Endothelial cell (in vitro differentiated cells): ENCODE measurements at regions not wholly inside any gene's neighbourhood (a gene's known extent, or its start where the extent isn't known, plus 50 kb on each side); places are given as distances from the start of the nearest gene placed in this dataset.
A peak's percentile ranks its signal among the peaks of the same experiment; 100 is the strongest.

Experiments
- DNase-seq: peaks from one replicate; pipeline ENCODE4 v3.0.0; 2021; ENCODE audit warnings: low spot score
- H3K27ac Mint-ChIP-seq: one replicate; pipeline ENCODE4 v1.8.0; 2021; ENCODE audit warnings: mixed read lengths, inconsistent platforms; ENCODE audit not compliant: unreplicated experiment
- H3K27me3 Mint-ChIP-seq: one replicate; pipeline ENCODE4 v1.8.0; 2021; ENCODE audit warnings: mild to moderate bottlenecking, moderate library complexity, mixed read lengths, inconsistent platforms; ENCODE audit not compliant: unreplicated experiment
- H3K36me3 Mint-ChIP-seq: one replicate; pipeline ENCODE4 v1.8.0; 2021; ENCODE audit warnings: mild to moderate bottlenecking, low read depth, mixed read lengths, inconsistent platforms; ENCODE audit not compliant: unreplicated experiment
- H3K4me1 Mint-ChIP-seq: one replicate; pipeline ENCODE4 v1.8.0; 2021; ENCODE audit warnings: mild to moderate bottlenecking, mixed read lengths, inconsistent platforms; ENCODE audit not compliant: unreplicated experiment
- H3K4me3 Mint-ChIP-seq: one replicate; pipeline ENCODE4 v1.8.0; 2021; ENCODE audit warnings: mild to moderate bottlenecking, mixed read lengths, inconsistent platforms; ENCODE audit not compliant: unreplicated experiment
- H3K9me3 Mint-ChIP-seq: one replicate; pipeline ENCODE4 v1.8.0; 2021; ENCODE audit warnings: mixed read lengths, inconsistent platforms; ENCODE audit not compliant: unreplicated experiment
- TF ChIP-seq, protein P1 (sequence below): fragments of 200-600 bp; sonication (generic); IDR thresholded peaks from one replicate; pipeline ENCODE4 v1.5.0; 2021; ENCODE audit warnings: antibody characterized with exemption; ENCODE audit not compliant: unreplicated experiment

DNA sequence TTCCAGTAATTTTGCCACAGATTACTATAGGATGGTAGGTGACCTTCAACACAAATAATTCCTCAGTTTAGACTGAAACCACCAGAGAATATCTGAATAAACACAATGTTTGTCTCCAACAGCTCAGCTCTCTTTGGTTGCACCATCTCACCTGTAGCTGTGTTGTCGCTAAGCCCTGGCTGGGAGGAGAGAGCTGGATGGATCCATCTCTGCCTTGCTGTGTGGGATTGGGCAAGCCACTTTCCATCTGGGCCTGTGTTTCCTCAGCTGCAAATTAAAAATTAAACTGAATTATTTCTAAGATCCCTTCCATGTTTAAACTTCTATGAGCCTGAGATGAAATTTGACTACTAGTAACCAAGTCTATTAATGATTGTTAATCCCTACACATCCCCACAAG lies 310.2 kb downstream of the FBXW7 start:
- peaks cover 22% of the 10 kb centered on the region for H3K4me1 Mint-ChIP-seq
- H3K27me3 Mint-ChIP-seq: peaks cover 4% of the 10 kb centered on the region
- TF ChIP-seq, protein P1, sequence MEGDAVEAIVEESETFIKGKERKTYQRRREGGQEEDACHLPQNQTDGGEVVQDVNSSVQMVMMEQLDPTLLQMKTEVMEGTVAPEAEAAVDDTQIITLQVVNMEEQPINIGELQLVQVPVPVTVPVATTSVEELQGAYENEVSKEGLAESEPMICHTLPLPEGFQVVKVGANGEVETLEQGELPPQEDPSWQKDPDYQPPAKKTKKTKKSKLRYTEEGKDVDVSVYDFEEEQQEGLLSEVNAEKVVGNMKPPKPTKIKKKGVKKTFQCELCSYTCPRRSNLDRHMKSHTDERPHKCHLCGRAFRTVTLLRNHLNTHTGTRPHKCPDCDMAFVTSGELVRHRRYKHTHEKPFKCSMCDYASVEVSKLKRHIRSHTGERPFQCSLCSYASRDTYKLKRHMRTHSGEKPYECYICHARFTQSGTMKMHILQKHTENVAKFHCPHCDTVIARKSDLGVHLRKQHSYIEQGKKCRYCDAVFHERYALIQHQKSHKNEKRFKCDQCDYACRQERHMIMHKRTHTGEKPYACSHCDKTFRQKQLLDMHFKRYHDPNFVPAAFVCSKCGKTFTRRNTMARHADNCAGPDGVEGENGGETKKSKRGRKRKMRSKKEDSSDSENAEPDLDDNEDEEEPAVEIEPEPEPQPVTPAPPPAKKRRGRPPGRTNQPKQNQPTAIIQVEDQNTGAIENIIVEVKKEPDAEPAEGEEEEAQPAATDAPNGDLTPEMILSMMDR: no peak
- H3K27ac Mint-ChIP-seq: no peak overlapping the region
- no peaks in the 10 kb centered on the region for H3K9me3 Mint-ChIP-seq
- DNase-seq: no peak
- H3K4me3 Mint-ChIP-seq: no peak overlapping the region
- H3K36me3 Mint-ChIP-seq: no peaks in the 10 kb centered on the region

DNA sequence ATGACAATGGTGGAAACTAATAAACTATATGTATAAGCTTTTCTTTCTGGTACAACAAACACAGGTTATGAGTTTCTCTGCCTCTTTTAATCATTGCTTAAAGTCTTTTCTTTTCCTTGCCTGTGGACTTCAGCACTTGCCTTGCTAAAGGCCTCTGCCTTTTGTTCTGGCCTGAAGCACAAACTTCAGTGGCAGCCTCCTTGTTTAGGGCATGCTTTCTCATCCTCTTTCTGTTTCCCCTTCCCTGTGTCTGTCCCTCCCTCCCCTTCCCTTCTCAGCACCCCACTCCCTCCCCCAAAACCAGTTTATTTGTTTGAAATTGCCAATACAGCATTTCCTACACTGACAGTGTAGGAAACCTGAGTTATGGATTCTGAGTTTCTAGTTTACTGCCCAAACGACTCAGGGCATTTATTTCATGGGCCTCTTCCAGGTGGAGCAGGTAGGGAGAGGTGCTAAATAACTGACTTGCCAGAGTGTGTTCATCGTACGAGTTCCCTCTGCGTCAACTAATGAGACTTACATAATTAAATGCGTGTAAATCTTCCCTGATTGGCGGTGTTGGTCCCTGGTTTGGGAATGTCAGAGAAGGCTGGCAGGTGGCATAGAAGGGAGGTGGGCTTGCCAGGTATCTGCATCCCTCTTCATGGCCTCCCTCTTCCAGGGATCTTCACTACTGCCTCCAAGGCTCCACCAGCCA lies 311.0 kb downstream of the FBXW7 start:
- peaks cover 4% of the 10 kb centered on the region for H3K27me3 Mint-ChIP-seq
- peak overlapping the region; percentile 36 for H3K27ac Mint-ChIP-seq
- no peak for DNase-seq
- TF ChIP-seq, protein P1: no peak
- H3K4me1 Mint-ChIP-seq: peaks cover 22% of the 10 kb centered on the region
- no peaks in the 10 kb centered on the region for H3K9me3 Mint-ChIP-seq
- no peaks in the 10 kb centered on the region for H3K36me3 Mint-ChIP-seq
- H3K4me3 Mint-ChIP-seq: no peak overlapping the region

DNA sequence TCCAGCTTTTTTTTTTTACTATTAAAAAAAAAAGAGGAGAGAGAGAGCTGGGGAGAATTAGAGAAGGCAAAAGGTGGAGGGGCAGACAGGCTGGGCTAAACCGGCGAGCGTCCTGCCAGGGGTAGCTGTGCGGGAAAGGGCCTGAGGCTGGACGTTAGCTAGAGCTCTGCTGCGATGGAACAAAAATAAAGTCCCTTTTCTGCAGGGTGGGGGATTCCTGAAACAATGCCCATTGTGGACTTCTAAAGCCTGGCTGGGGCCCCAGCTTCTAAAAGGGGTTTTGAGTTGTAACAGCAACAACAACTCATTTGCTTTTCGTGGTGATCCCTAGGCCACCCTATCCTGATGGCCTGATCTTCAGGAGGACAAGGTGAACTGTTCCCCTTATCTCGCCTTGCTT lies 311.7 kb downstream of the FBXW7 start:
- Mint-ChIP-seq H3K9me3 (no peaks in the 10 kb centered on the region), H3K4me1 (peaks cover 19% of the 10 kb centered on the region), H3K27ac (no peak overlapping the region), H3K27me3 (peaks cover 4% of the 10 kb centered on the region), H3K36me3 (no peaks in the 10 kb centered on the region), H3K4me3 (no peak overlapping the region)
- DNase-seq: no peak
- TF ChIP-seq, protein P1: no peak

DNA sequence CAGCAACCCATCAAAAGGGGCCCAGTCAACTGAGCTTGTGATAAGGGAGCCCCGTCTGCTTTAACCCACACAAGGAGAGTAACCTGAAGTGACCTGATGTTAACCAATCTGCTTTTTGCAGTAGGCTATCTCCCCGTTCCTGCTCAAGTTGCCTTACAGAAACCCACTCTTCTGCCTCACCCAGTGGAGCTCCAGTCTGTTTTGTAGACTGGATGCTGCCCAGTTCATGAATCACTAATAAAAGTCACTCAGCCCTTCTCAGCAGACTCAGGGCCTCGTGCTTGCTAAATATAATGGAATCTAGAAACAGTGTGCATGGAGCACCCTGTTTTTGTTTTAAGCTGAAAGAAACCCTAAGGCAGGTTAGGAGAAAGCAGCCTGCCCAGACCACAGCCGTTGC lies 312.3 kb downstream of the FBXW7 start:
- peaks cover 4% of the 10 kb centered on the region for H3K27me3 Mint-ChIP-seq
- DNase-seq: no peak
- no peak overlapping the region for H3K4me3 Mint-ChIP-seq
- TF ChIP-seq, protein P1: no peak
- H3K36me3 Mint-ChIP-seq: no peaks in the 10 kb centered on the region
- H3K27ac Mint-ChIP-seq: no peak overlapping the region
- H3K9me3 Mint-ChIP-seq: no peaks in the 10 kb centered on the region
- H3K4me1 Mint-ChIP-seq: peaks cover 19% of the 10 kb centered on the region

DNA sequence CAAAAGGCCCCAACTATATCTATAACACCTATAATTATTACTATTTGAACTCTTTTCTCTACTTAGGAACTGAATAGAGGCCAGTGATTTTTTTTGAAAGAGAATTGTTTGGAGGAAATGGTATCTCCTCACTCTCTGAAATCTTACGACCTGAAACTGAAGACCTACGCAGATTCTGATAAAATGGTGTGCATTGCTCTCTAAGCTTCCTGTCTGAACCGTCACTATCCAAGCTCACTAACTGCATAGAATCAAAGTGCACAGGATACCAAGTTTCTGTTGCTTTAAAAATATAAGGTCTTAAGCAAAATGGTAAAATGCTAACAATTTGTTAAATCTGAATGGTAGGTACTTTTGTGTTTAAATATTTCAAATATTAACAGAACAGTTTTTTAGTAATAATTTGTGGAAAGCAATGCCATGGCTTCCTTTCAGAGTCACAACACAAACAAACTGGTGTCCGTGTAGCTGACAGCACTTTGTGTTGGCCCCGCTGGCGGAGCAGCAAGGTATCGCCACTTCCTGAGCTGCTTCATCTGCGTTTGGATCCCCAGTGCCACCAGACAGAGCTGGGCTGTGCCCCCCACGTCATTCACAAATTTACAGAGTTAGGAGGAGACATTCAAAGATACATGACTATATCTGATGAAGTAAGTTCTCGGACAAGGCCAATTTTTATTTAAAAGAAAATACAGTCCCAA lies 313.9 kb downstream of the FBXW7 start:
- no peaks in the 10 kb centered on the region for H3K36me3 Mint-ChIP-seq
- H3K4me1 Mint-ChIP-seq: peaks cover 13% of the 10 kb centered on the region
- H3K27ac Mint-ChIP-seq: no peak overlapping the region
- H3K4me3 Mint-ChIP-seq: no peak overlapping the region
- TF ChIP-seq, protein P1: no peak
- no peak for DNase-seq
- no peaks in the 10 kb centered on the region for H3K9me3 Mint-ChIP-seq
- H3K27me3 Mint-ChIP-seq: peaks cover 4% of the 10 kb centered on the region
